Thoracic aorta (tissue), 2 donors: ENCODE measurements at regions not wholly inside any gene's neighbourhood (a gene's known extent, or its start where the extent isn't known, plus 50 kb on each side); places are given as distances from the start of the nearest gene placed in this dataset.
"Not testable (repeated sequence)": the region's sequence is repeated elsewhere in the genome, so short reads cannot be mapped to it uniquely, and the experiment has no call there.

Source experiments
- ATAC-seq: fragments of 150-250 bp; one replicate; pipeline ENCODE4 v1.8.0; 2017; ENCODE audit warnings: low read depth; ENCODE audit not compliant: insufficient number of reproducible peaks, low FRiP score
- DNase-seq: peaks from one replicate; pipeline ENCODE4 v3.0.0-alpha.2; 2020; ENCODE audit warnings: low spot score
- H3K27ac ChIP-seq, 2 donors: fragments of 200-600 bp; sonication (generic); 1 replicate in 1 of 2; 2 replicates in 1 of 2; pipeline ENCODE4 v1.5.1; 2016; ENCODE audit warnings: mild to moderate bottlenecking in 2 of 2, moderate library complexity in 2 of 2
- H3K27me3 ChIP-seq: fragments of 200-600 bp; sonication (generic); replicated peaks from 2 replicates; pipeline ENCODE4 v1.6.0; 2016; ENCODE audit warnings: mild to moderate bottlenecking; ENCODE audit not compliant: insufficient read depth
- H3K36me3 ChIP-seq: fragments of 200-600 bp; sonication (generic); one replicate; pipeline ENCODE4 v1.5.1; 2016
- H3K4me1 ChIP-seq, 2 donors: fragments of 200-600 bp; sonication (generic); 1 replicate in 1 of 2; 2 replicates in 1 of 2; pipeline versions ENCODE4 v1.5.1 to v1.6.0; 2016; ENCODE audit warnings: low read depth in 2 of 2, mild to moderate bottlenecking in 1 of 2; ENCODE audit not compliant: control insufficient read depth in 1 of 2
- H3K4me3 ChIP-seq: fragments of 200-600 bp; sonication (generic); 2 replicates; pipeline ENCODE4 v1.5.1; 2016; ENCODE audit warnings: mild to moderate bottlenecking
- H3K9me3 ChIP-seq: fragments of 200-600 bp; sonication (generic); 2 replicates; pipeline ENCODE4 v1.5.1; 2016
- CTCF ChIP-seq: fragments of 200-600 bp; sonication (generic); IDR thresholded peaks from one replicate; pipeline ENCODE4 v1.5.1; 2019; ENCODE audit warnings: antibody characterized with exemption

GRCh38 chr6:122264557-122264956 is 134.9 kb upstream of the HSF2 start:
- Histone ChIP-seq H3K9me3 (peaks cover 6% of the 10 kb centered on the region), H3K27ac (no peak overlapping the region), H3K36me3 (no peaks in the 10 kb centered on the region), H3K27me3 (no peaks in the 10 kb centered on the region), H3K4me3 (no peak overlapping the region), H3K4me1 (no peaks in the 10 kb centered on the region)
- TF ChIP-seq CTCF, result no peak
- DNase-seq, result no peak
- ATAC-seq, result no peak

GRCh38 chr6:122265755-122266154 is 133.7 kb upstream of the HSF2 start:
- H3K27me3 ChIP-seq, result no peaks in the 10 kb centered on the region
- H3K27ac ChIP-seq, result no peak overlapping the region
- DNase-seq (no peak), ATAC-seq (no peak)
- no peak for TF ChIP-seq CTCF
- no peaks in the 10 kb centered on the region for H3K4me1 ChIP-seq
- H3K9me3 ChIP-seq, result peaks cover 8% of the 10 kb centered on the region
- H3K36me3 ChIP-seq, result no peaks in the 10 kb centered on the region
- no peak overlapping the region for H3K4me3 ChIP-seq

GRCh38 chr6:122268394-122268793 is 131.1 kb upstream of the HSF2 start:
- no peak overlapping the region for H3K4me3 ChIP-seq
- ATAC-seq (no peak), DNase-seq (no peak)
- no peaks in the 10 kb centered on the region for H3K27me3 ChIP-seq
- H3K36me3 ChIP-seq, result no peaks in the 10 kb centered on the region
- H3K4me1 ChIP-seq, result no peaks in the 10 kb centered on the region
- no peak for TF ChIP-seq CTCF
- H3K27ac ChIP-seq, result no peak overlapping the region
- peaks cover 8% of the 10 kb centered on the region for H3K9me3 ChIP-seq

- ATAC-seq (no peak), DNase-seq (no peak)
- Histone ChIP-seq H3K4me1 (no peaks in the 10 kb centered on the region), H3K27ac (no peak overlapping the region), H3K4me3 (no peak overlapping the region), H3K27me3 (no peaks in the 10 kb centered on the region), H3K9me3 (no peaks in the 10 kb centered on the region), H3K36me3 (no peaks in the 10 kb centered on the region)
- TF ChIP-seq CTCF, result no peak
Measured at GRCh38 chr6:122276637-122277036, 122.8 kb upstream of the HSF2 start.

GRCh38 chr6:122280105-122281021 is 119.1 kb upstream of the HSF2 start:
- ATAC-seq, DNase-seq: not testable (repeated sequence)

More at GRCh38 chr6:122280105-122281021, 119.1 kb upstream of the HSF2 start:
- not testable (repeated sequence) for H3K9me3 ChIP-seq, H3K4me1 ChIP-seq, H3K27ac ChIP-seq, H3K4me3 ChIP-seq, H3K27me3 ChIP-seq, H3K36me3 ChIP-seq
